ENCODE measurements at regions not wholly inside any gene's neighbourhood (a gene's known extent, or its start where the extent isn't known, plus 50 kb on each side); places are given as distances from the start of the nearest gene placed in this dataset.

DNA sequence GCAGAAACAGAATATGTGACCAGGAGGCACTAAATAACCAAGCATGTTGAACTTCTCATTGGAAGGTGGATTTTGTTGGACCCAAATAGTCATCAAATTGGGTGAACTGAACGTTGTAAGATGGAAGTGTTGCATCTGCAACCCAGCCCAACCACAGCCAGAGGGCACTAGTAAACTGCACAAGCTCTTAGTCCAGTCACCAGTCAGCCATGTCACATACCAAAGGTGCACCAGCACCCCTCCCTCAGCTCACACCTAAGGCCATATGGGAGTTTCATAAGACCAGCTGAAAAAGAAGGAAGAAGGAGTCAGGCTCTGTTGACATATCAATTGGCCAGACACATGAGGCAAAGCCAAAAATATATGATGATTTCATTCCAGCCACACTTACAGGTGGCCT, 481.7 kb upstream of the NR5A2 start:
- Histone ChIP-seq H3K4me3 (no peak overlapping the region), H3K27ac (no peak overlapping the region), H3K36me3 (no peaks in the 10 kb centered on the region), H3K9me3 (ENCODE audit: low read depth) (no peaks in the 10 kb centered on the region), H3K4me2 (no peak overlapping the region), H3K9ac (no peak overlapping the region), H3K4me1 (no peaks in the 10 kb centered on the region), H2AFZ (replicated peaks) (no peak overlapping the region), H3F3A (ENCODE audit: low read depth) (no peaks in the 10 kb centered on the region), H3K79me2 (ENCODE audit: low read depth) (no peaks in the 10 kb centered on the region), H4K20me1 (ENCODE audit: low read depth) (no peaks in the 10 kb centered on the region), H3K27me3 (no peaks in the 10 kb centered on the region)
- Mint-ChIP-seq H3K36me3 (no peaks in the 10 kb centered on the region), H3K27me3 (ENCODE audit: insufficient read depth, low read depth) (no peaks in the 10 kb centered on the region), H3K27ac (no peak overlapping the region), H3K9me3 (no peaks in the 10 kb centered on the region), H3K4me3 (no peak overlapping the region), H3K4me1 (no peaks in the 10 kb centered on the region)
- DNase-seq (ENCODE audit: low spot score), result peak; percentile 14
- TF ChIP-seq EZH2phosphoT487 (IDR thresholded peaks at IDR 0.05) (no peak), CTCF (IDR thresholded peaks at IDR 0.05) (peak; percentile 37)

DNA sequence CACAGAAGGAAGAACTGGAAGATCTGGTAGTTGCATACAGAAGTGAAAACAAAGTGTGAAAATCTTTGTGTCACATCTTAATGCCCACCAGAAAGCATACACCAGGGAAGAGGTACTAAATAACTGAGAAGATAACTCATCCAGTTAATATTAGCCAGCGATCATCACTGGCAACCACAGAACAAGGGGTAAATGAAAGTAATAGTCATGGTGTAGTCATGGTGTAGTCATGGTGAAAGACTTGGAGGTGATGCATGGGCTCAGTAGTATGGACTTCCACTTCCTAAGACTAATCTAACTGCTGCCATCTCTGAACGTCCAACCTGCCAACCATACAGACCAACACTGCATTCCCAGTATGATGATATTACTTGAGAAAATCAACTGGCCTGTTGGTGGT, 481.2 kb upstream of the NR5A2 start:
- no peak for TF ChIP-seq EZH2phosphoT487 (IDR thresholded peaks at IDR 0.05)
- no peak for TF ChIP-seq EZH2 (IDR thresholded peaks at IDR 0.05)
- no peak for TF ChIP-seq CTCF (IDR thresholded peaks at IDR 0.05)
- no peaks in the 10 kb centered on the region for H3K4me1 Mint-ChIP-seq
- H3K36me3 Mint-ChIP-seq, result no peaks in the 10 kb centered on the region
- Histone ChIP-seq H3K4me3 (no peak overlapping the region), H4K20me1 (ENCODE audit: low read depth) (no peaks in the 10 kb centered on the region), H3K9me3 (ENCODE audit: low read depth) (no peaks in the 10 kb centered on the region), H3K27ac (no peak overlapping the region), H3K4me1 (no peaks in the 10 kb centered on the region), H2AFZ (replicated peaks) (no peak overlapping the region), H3K79me2 (ENCODE audit: low read depth) (no peaks in the 10 kb centered on the region), H3K36me3 (no peaks in the 10 kb centered on the region), H3K27me3 (no peaks in the 10 kb centered on the region), H3K4me2 (no peak overlapping the region), H3K9ac (no peak overlapping the region), H3F3A (ENCODE audit: low read depth) (no peaks in the 10 kb centered on the region)
- no peak overlapping the region for H3K4me3 Mint-ChIP-seq
- no peaks in the 10 kb centered on the region for H3K27me3 Mint-ChIP-seq (ENCODE audit: insufficient read depth, low read depth)
- H3K27ac Mint-ChIP-seq, result no peak overlapping the region
- DNase-seq (ENCODE audit: low spot score), result no peak
- H3K9me3 Mint-ChIP-seq, result no peaks in the 10 kb centered on the region

DNA sequence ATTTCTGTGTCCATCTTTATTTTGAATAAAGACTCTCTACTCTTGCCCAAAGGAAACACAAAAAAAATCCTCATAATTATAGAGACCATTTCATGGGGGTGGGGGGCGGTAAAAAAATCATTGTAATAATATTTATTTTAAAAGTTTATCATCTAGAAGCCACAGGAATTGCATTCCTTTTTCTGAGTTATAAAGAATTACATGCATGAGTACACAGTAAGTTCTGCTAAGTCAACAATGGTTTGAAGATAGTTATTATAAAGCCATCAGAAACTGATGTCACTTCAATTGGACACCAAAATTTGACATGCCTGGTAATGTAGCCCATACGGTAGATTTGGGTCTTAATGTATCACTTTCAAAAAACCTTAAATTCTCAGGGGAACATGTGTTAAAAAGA, 478.1 kb upstream of the NR5A2 start:
- Mint-ChIP-seq H3K4me3 (no peak overlapping the region), H3K4me1 (no peaks in the 10 kb centered on the region), H3K27ac (no peak overlapping the region), H3K27me3 (ENCODE audit: insufficient read depth, low read depth) (no peaks in the 10 kb centered on the region), H3K9me3 (no peaks in the 10 kb centered on the region), H3K36me3 (no peaks in the 10 kb centered on the region)
- H3K9me3 ChIP-seq (ENCODE audit: low read depth), result no peaks in the 10 kb centered on the region
- no peak for DNase-seq (ENCODE audit: low spot score)
- H3K27me3 ChIP-seq, result no peaks in the 10 kb centered on the region
- TF ChIP-seq CTCF (IDR thresholded peaks at IDR 0.05) (no peak), EZH2 (IDR thresholded peaks at IDR 0.05) (no peak), EZH2phosphoT487 (IDR thresholded peaks at IDR 0.05) (no peak)
- no peaks in the 10 kb centered on the region for H4K20me1 ChIP-seq (ENCODE audit: low read depth)
- no peaks in the 10 kb centered on the region for H3K36me3 ChIP-seq
- no peak overlapping the region for H2AFZ ChIP-seq (replicated peaks)
- H3K27ac ChIP-seq, result no peak overlapping the region
- H3K4me2 ChIP-seq, result no peak overlapping the region
- no peaks in the 10 kb centered on the region for H3K79me2 ChIP-seq (ENCODE audit: low read depth)
- no peak overlapping the region for H3K4me3 ChIP-seq
- H3K9ac ChIP-seq, result no peak overlapping the region
- no peaks in the 10 kb centered on the region for H3F3A ChIP-seq (ENCODE audit: low read depth)
- no peaks in the 10 kb centered on the region for H3K4me1 ChIP-seq

Data from neural progenitor cell (in vitro differentiated cells).